OCI-LY3 (cell line): ENCODE measurements at regions not wholly inside any gene's neighbourhood (a gene's known extent, or its start where the extent isn't known, plus 50 kb on each side); places are given as distances from the start of the nearest gene placed in this dataset.

Source experiments
- CTCF ChIP-seq: fragments of 200-600, 300-600 bp; sonication (generic); IDR thresholded peaks from 2 replicates; pipeline ENCODE4 v1.5.1; 2014; ENCODE audit warnings: antibody characterized with exemption, low read length, low read depth
- EZH2phosphoT487 ChIP-seq: fragments of 200-600 bp; shearing (Covaris generic); IDR thresholded peaks from 2 replicates; pipeline ENCODE4 v1.6.1; 2018; ENCODE audit warnings: antibody characterized with exemption, mixed run types, low read depth

- TF ChIP-seq CTCF (no peak), EZH2phosphoT487 (no peak)
These were observed 468.4 kb upstream of the HNRNPA3 start for GRCh38 chr2:176744146-176744545.
